ENCODE measurements at regions not wholly inside any gene's neighbourhood (a gene's known extent, or its start where the extent isn't known, plus 50 kb on each side); places are given as distances from the start of the nearest gene placed in this dataset.

GRCh38 chr10:61846370-61847031 is 55.0 kb upstream of the ARID5B start:
- H3K27me3 ChIP-seq: no peaks in the 10 kb centered on the region
- TF ChIP-seq POLR2AphosphoS5 (IDR thresholded peaks at IDR 0.05): no peak
- TF ChIP-seq CTCF (IDR thresholded peaks at IDR 0.05): no peak
- no peak for TF ChIP-seq POLR2A (IDR thresholded peaks at IDR 0.05)
- H3K27ac ChIP-seq: no peak overlapping the region
- no peaks in the 10 kb centered on the region for H3K4me1 ChIP-seq
- H3K9me3 ChIP-seq: no peaks in the 10 kb centered on the region
- no peak overlapping the region for H3K4me3 ChIP-seq
- no peaks in the 10 kb centered on the region for H3K36me3 ChIP-seq
- no peak for DNase-seq (ENCODE audit: low spot score in 2 of 2)
- intact Hi-C loops (cut with DNase I; ENCODE audit: low total_unique reads): loop anchor here (5.0 kb wide), 1 partner anchor 214 kb away; no protein-coding TSS in a partner anchor

- no peak for DNase-seq (ENCODE audit: low spot score in 2 of 2)
- Histone ChIP-seq H3K4me3 (no peak overlapping the region), H3K9me3 (no peaks in the 10 kb centered on the region), H3K4me1 (no peaks in the 10 kb centered on the region), H3K27ac (no peak overlapping the region), H3K27me3 (no peaks in the 10 kb centered on the region), H3K36me3 (no peaks in the 10 kb centered on the region)
- intact Hi-C loops (cut with DNase I; ENCODE audit: low total_unique reads): loop anchor here (5.0 kb wide), 1 partner anchor 215 kb away; no protein-coding TSS in a partner anchor
- TF ChIP-seq POLR2A (IDR thresholded peaks at IDR 0.05): no peak
- TF ChIP-seq POLR2AphosphoS5 (IDR thresholded peaks at IDR 0.05): no peak
- no peak for TF ChIP-seq CTCF (IDR thresholded peaks at IDR 0.05)
Measured at GRCh38 chr10:61847087-61847486, 54.4 kb upstream of the ARID5B start.

GRCh38 chr10:61847640-61848039 is 53.9 kb upstream of the ARID5B start:
- Histone ChIP-seq H3K4me3 (no peak overlapping the region), H3K4me1 (no peaks in the 10 kb centered on the region), H3K27me3 (no peaks in the 10 kb centered on the region), H3K9me3 (no peaks in the 10 kb centered on the region), H3K36me3 (no peaks in the 10 kb centered on the region), H3K27ac (no peak overlapping the region)
- intact Hi-C loops (cut with DNase I; ENCODE audit: low total_unique reads): loop anchor here (5.0 kb wide), 1 partner anchor 215 kb away; no protein-coding TSS in a partner anchor
- DNase-seq (ENCODE audit: low spot score in 2 of 2): no peak
- no peak for TF ChIP-seq POLR2AphosphoS5 (IDR thresholded peaks at IDR 0.05)
- TF ChIP-seq POLR2A (IDR thresholded peaks at IDR 0.05): no peak
- TF ChIP-seq CTCF (IDR thresholded peaks at IDR 0.05): no peak

- Histone ChIP-seq H3K4me1 (no peaks in the 10 kb centered on the region), H3K27ac (no peak overlapping the region), H3K36me3 (no peaks in the 10 kb centered on the region), H3K9me3 (no peaks in the 10 kb centered on the region), H3K27me3 (no peaks in the 10 kb centered on the region), H3K4me3 (no peak overlapping the region)
- DNase-seq (ENCODE audit: low spot score in 2 of 2): no peak
- TF ChIP-seq CTCF (IDR thresholded peaks at IDR 0.05) (no peak), POLR2A (IDR thresholded peaks at IDR 0.05) (no peak), POLR2AphosphoS5 (IDR thresholded peaks at IDR 0.05) (no peak)
- intact Hi-C loops (cut with DNase I; ENCODE audit: low total_unique reads): no loop called here
Measured at GRCh38 chr10:61850376-61850775, 51.1 kb upstream of the ARID5B start.

All from breast epithelium (tissue), 4 donors.